Hepatic stellate cell (primary cell): ENCODE measurements at regions not wholly inside any gene's neighbourhood (a gene's known extent, or its start where the extent isn't known, plus 50 kb on each side); places are given as distances from the start of the nearest gene placed in this dataset.
"Not testable (repeated sequence)": the region's sequence is repeated elsewhere in the genome, so short reads cannot be mapped to it uniquely, and the experiment has no call there.

ENCODE experiments used
- DNase-seq: peaks from one replicate; pipeline ENCODE4 v3.0.0; 2011; ENCODE audit warnings: low spot score

- DNase-seq = no peak
Measured at GRCh38 chr1:208347191-208347590, 103.0 kb upstream of the PLXNA2 start.

- no peak for DNase-seq
Measured at GRCh38 chr1:208349694-208350330, 105.6 kb upstream of the PLXNA2 start.

- no peak for DNase-seq
Measured at GRCh38 chr1:208350815-208351214, 106.6 kb upstream of the PLXNA2 start.

GRCh38 chr1:208351838-208352237 lies 107.7 kb upstream of the PLXNA2 start:
- no peak for DNase-seq

- not testable (repeated sequence) for DNase-seq
Measured at GRCh38 chr1:208353797-208354196, 109.6 kb upstream of the PLXNA2 start.

- no peak for DNase-seq
Measured at GRCh38 chr1:208357644-208358507, 113.7 kb upstream of the PLXNA2 start.

GRCh38 chr1:208358651-208359050 lies 114.5 kb upstream of the PLXNA2 start:
- DNase-seq = no peak

- no peak for DNase-seq
Measured at GRCh38 chr1:208362011-208362410, 117.8 kb upstream of the PLXNA2 start.

GRCh38 chr1:208366559-208366958 lies 122.4 kb upstream of the PLXNA2 start:
- no peak for DNase-seq

- no peak for DNase-seq
Measured at GRCh38 chr1:208369045-208369444, 124.9 kb upstream of the PLXNA2 start.

GRCh38 chr1:208369658-208370057 lies 125.5 kb upstream of the PLXNA2 start:
- no peak for DNase-seq

- DNase-seq = no peak
Measured at GRCh38 chr1:208374391-208374941, 130.3 kb upstream of the PLXNA2 start.

GRCh38 chr1:208381481-208381880 lies 137.3 kb upstream of the PLXNA2 start:
- no peak for DNase-seq

GRCh38 chr1:208387908-208388811 lies 144.0 kb upstream of the PLXNA2 start:
- DNase-seq = no peak

- DNase-seq = no peak
Measured at GRCh38 chr1:208393416-208393815, 149.2 kb upstream of the PLXNA2 start.

- no peak for DNase-seq
Measured at GRCh38 chr1:208393826-208394225, 149.6 kb upstream of the PLXNA2 start.

GRCh38 chr1:208397286-208397685 lies 153.1 kb upstream of the PLXNA2 start:
- no peak for DNase-seq

- no peak for DNase-seq
Measured at GRCh38 chr1:208405014-208405413, 160.8 kb upstream of the PLXNA2 start.

GRCh38 chr1:208409176-208409575 lies 165.0 kb upstream of the PLXNA2 start:
- no peak for DNase-seq

GRCh38 chr1:208410409-208410808 lies 166.2 kb upstream of the PLXNA2 start:
- DNase-seq = no peak

GRCh38 chr1:208413006-208413405 lies 168.8 kb upstream of the PLXNA2 start:
- no peak for DNase-seq

GRCh38 chr1:208418667-208419066 lies 174.5 kb upstream of the PLXNA2 start:
- DNase-seq = no peak
